ENCODE measurements at regions not wholly inside any gene's neighbourhood (a gene's known extent, or its start where the extent isn't known, plus 50 kb on each side); places are given as distances from the start of the nearest gene placed in this dataset.

- no peaks in the 10 kb centered on the region for H3K79me2 ChIP-seq (ENCODE audit: insufficient read depth, low read length)
- H3K27me3 ChIP-seq (ENCODE audit: insufficient read depth, low read length, poor library complexity, severe bottlenecking): no peaks in the 10 kb centered on the region
- no peaks in the 10 kb centered on the region for H3K4me1 ChIP-seq (ENCODE audit: insufficient read depth, low read length, poor library complexity, severe bottlenecking)
- H3K4me3 ChIP-seq (ENCODE audit: low read length, poor library complexity, severe bottlenecking): no peak overlapping the region
- H3K9me3 ChIP-seq (ENCODE audit: insufficient read depth, low read depth, low read length): no peaks in the 10 kb centered on the region
- no peaks in the 10 kb centered on the region for H3K9me2 ChIP-seq (replicated peaks; ENCODE audit: low read depth, low read length)
- H4K20me1 ChIP-seq (ENCODE audit: insufficient read depth, low read length, poor library complexity, severe bottlenecking): no peaks in the 10 kb centered on the region
- TF ChIP-seq CTCF (conservative IDR thresholded peaks at IDR 0.05; ENCODE audit: low read length) (no peak), EZH2phosphoT487 (IDR thresholded peaks at IDR 0.05; ENCODE audit: borderline replicate concordance) (no peak)
- no peak overlapping the region for H3K9ac ChIP-seq (ENCODE audit: low read depth, low read length, poor library complexity, severe bottlenecking)
- no peak overlapping the region for H2AFZ ChIP-seq (ENCODE audit: low read length)
- no peaks in the 10 kb centered on the region for H3F3A ChIP-seq (ENCODE audit: low read depth)
- no peak overlapping the region for H3K4me2 ChIP-seq (ENCODE audit: low read depth, low read length, poor library complexity, severe bottlenecking)
- H3K36me3 ChIP-seq (ENCODE audit: insufficient read depth, low read length): no peaks in the 10 kb centered on the region
These were observed 53.8 kb upstream of the ADAMTS18 start for GRCh38 chr16:77488652-77489051.

- Histone ChIP-seq H3K27me3 (ENCODE audit: insufficient read depth, low read length, poor library complexity, severe bottlenecking) (no peaks in the 10 kb centered on the region), H3K9ac (ENCODE audit: low read depth, low read length, poor library complexity, severe bottlenecking) (no peak overlapping the region), H4K20me1 (ENCODE audit: insufficient read depth, low read length, poor library complexity, severe bottlenecking) (no peaks in the 10 kb centered on the region), H3K4me2 (ENCODE audit: low read depth, low read length, poor library complexity, severe bottlenecking) (no peak overlapping the region), H3K9me3 (ENCODE audit: insufficient read depth, low read depth, low read length) (no peaks in the 10 kb centered on the region), H3K36me3 (ENCODE audit: insufficient read depth, low read length) (no peaks in the 10 kb centered on the region), H3K4me3 (ENCODE audit: low read length, poor library complexity, severe bottlenecking) (no peak overlapping the region), H3K79me2 (ENCODE audit: insufficient read depth, low read length) (no peaks in the 10 kb centered on the region), H3K4me1 (ENCODE audit: insufficient read depth, low read length, poor library complexity, severe bottlenecking) (no peaks in the 10 kb centered on the region), H3K9me2 (replicated peaks; ENCODE audit: low read depth, low read length) (no peaks in the 10 kb centered on the region), H2AFZ (ENCODE audit: low read length) (no peak overlapping the region), H3F3A (ENCODE audit: low read depth) (no peaks in the 10 kb centered on the region)
- TF ChIP-seq EZH2phosphoT487 (IDR thresholded peaks at IDR 0.05; ENCODE audit: borderline replicate concordance) (no peak), CTCF (conservative IDR thresholded peaks at IDR 0.05; ENCODE audit: low read length) (no peak)
These were observed 56.3 kb upstream of the ADAMTS18 start for GRCh38 chr16:77491091-77491490.

GRCh38 chr16:77496934-77497333, 62.1 kb upstream of the ADAMTS18 start:
- Histone ChIP-seq H3K4me1 (ENCODE audit: insufficient read depth, low read length, poor library complexity, severe bottlenecking) (no peaks in the 10 kb centered on the region), H3K27me3 (ENCODE audit: insufficient read depth, low read length, poor library complexity, severe bottlenecking) (no peaks in the 10 kb centered on the region), H3K9me3 (ENCODE audit: insufficient read depth, low read depth, low read length) (no peaks in the 10 kb centered on the region), H3F3A (ENCODE audit: low read depth) (no peaks in the 10 kb centered on the region), H3K9me2 (replicated peaks; ENCODE audit: low read depth, low read length) (no peaks in the 10 kb centered on the region), H3K9ac (ENCODE audit: low read depth, low read length, poor library complexity, severe bottlenecking) (no peak overlapping the region), H2AFZ (ENCODE audit: low read length) (no peak overlapping the region), H4K20me1 (ENCODE audit: insufficient read depth, low read length, poor library complexity, severe bottlenecking) (no peaks in the 10 kb centered on the region), H3K79me2 (ENCODE audit: insufficient read depth, low read length) (no peaks in the 10 kb centered on the region), H3K4me2 (ENCODE audit: low read depth, low read length, poor library complexity, severe bottlenecking) (no peak overlapping the region), H3K36me3 (ENCODE audit: insufficient read depth, low read length) (no peaks in the 10 kb centered on the region), H3K4me3 (ENCODE audit: low read length, poor library complexity, severe bottlenecking) (no peak overlapping the region)
- no peak for TF ChIP-seq EZH2phosphoT487 (IDR thresholded peaks at IDR 0.05; ENCODE audit: borderline replicate concordance)
- TF ChIP-seq CTCF (conservative IDR thresholded peaks at IDR 0.05; ENCODE audit: low read length): no peak

Data from Loucy (cell line).